ENCODE measurements at regions not wholly inside any gene's neighbourhood (a gene's known extent, or its start where the extent isn't known, plus 50 kb on each side); places are given as distances from the start of the nearest gene placed in this dataset.

DNA sequence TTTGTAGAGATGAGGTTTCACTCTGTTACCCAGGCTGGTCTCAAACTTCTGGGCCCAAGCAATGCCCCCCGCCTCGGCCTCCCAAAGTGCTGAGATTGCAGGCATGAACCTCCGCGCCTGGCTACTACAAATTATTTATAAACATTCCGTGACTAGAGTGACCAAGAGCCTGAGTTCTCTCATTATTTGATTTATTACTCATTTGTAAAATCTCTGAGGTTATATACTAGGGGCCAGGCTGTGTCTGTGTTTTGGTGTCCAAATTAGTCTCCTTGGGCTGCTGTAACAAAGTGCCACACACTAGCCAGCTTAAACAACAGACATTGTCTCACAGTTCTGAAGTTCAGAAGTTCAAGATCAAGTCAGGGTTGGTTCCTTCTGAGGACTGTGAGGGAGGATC, 70.8 kb upstream of the ELAC2 start:
- H3K79me2 ChIP-seq (ENCODE audit: control insufficient read depth in 1 of 2, insufficient read depth in 2 of 2, low read length in 2 of 2) = no peaks in the 10 kb centered on the region
- no peak for DNase-seq (ENCODE audit: low read depth in 1 of 2, low spot score in 2 of 2)
- FAIRE-seq = no peak
- H3K18ac ChIP-seq (ENCODE audit: extremely low read depth, low read length) = no peak overlapping the region
- H3K4me1 ChIP-seq (replicated peaks in 1 of 4; ENCODE audit: control insufficient read depth in 3 of 4, insufficient read depth in 4 of 4, low read length in 3 of 4) = no peaks in the 10 kb centered on the region
- no peak overlapping the region for H3K27ac ChIP-seq (ENCODE audit: low read depth, low read length)
- no peak overlapping the region for H2AK5ac ChIP-seq (ENCODE audit: low read depth, low read length)
- H3K56ac ChIP-seq (replicated peaks; ENCODE audit: insufficient read length, low read depth, low read length) = no peak overlapping the region
- CTCF ChIA-PET (ENCODE audit: partially characterized antibody) = interaction anchor here (1.4 kb wide), 1 partner anchor 10 kb away, joined by 5 read pairs; no protein-coding TSS in a partner anchor
- H3K4me3 ChIP-seq (ENCODE audit: extremely low read depth in 1 of 4, insufficient read depth in 2 of 4, low read depth in 3 of 4, low read length in 4 of 4) = no peak overlapping the region
- H4K20me1 ChIP-seq (replicated peaks in 1 of 2; ENCODE audit: control insufficient read depth in 1 of 2, insufficient read depth in 2 of 2, low read length in 2 of 2) = no peaks in the 10 kb centered on the region
- H2BK5ac ChIP-seq (ENCODE audit: low read depth, low read length) = no peak overlapping the region
- WGBS, 2 experiments (ENCODE audit: extremely low coverage in 1 of 2, insufficient coverage in 1 of 2, insufficient read length in 1 of 2, insufficient replicate concordance in 2 of 2, low coverage in 1 of 2, low lambda C conversion rate in 2 of 2, missing lambda C conversion rate in 1 of 2) = 85% methylated on average over 5 of the region's 5 CpGs; no CpG with 5 or more reads in 1 of the 2 experiments
- no peaks in the 10 kb centered on the region for H3K36me3 ChIP-seq (ENCODE audit: control insufficient read depth in 2 of 4, insufficient read depth in 4 of 4, low read length in 3 of 4)
- no peak overlapping the region for H2BK120ac ChIP-seq (replicated peaks; ENCODE audit: low read depth, low read length)
- no peaks in the 10 kb centered on the region for H3K9me3 ChIP-seq (ENCODE audit: insufficient read depth in 2 of 2, low read depth in 1 of 2, low read length in 1 of 2)
- H3K23me2 ChIP-seq (ENCODE audit: low read depth, low read length) = no peaks in the 10 kb centered on the region
- H3K27me3 ChIP-seq (replicated peaks in 1 of 4; ENCODE audit: control insufficient read depth in 3 of 4, extremely low read depth in 1 of 4, insufficient read depth in 3 of 4, low read length in 3 of 4) = no peaks in the 10 kb centered on the region
- H3K4ac ChIP-seq (replicated peaks; ENCODE audit: insufficient read length, low read depth, low read length) = no peak overlapping the region
- no peak overlapping the region for H3K14ac ChIP-seq (ENCODE audit: insufficient read length)
- no peak overlapping the region for H4K5ac ChIP-seq (ENCODE audit: insufficient read length, low read depth, low read length)
- POLR2A ChIA-PET (ENCODE audit: partially characterized antibody) = no interaction called here
- no peak overlapping the region for H4K91ac ChIP-seq (replicated peaks; ENCODE audit: insufficient read length, low read length)
- no peak overlapping the region for H2AFZ ChIP-seq (ENCODE audit: low read length)
- no peak overlapping the region for H3K9ac ChIP-seq (replicated peaks in 1 of 4; ENCODE audit: extremely low read depth in 1 of 4, low read depth in 3 of 4, low read length in 3 of 4)
- H2BK15ac ChIP-seq (ENCODE audit: low read length) = no peak overlapping the region
- no peak overlapping the region for H3K4me2 ChIP-seq (ENCODE audit: insufficient read depth in 1 of 2, low read depth in 2 of 2, low read length in 2 of 2)
- no peak overlapping the region for H4K8ac ChIP-seq (ENCODE audit: extremely low read depth, insufficient read depth, low read length)
- H2BK20ac ChIP-seq (ENCODE audit: low read length) = no peak overlapping the region
- H3K79me1 ChIP-seq (ENCODE audit: low read depth, low read length) = no peaks in the 10 kb centered on the region
- H2BK12ac ChIP-seq (ENCODE audit: low read depth, low read length) = no peak overlapping the region
- no peak overlapping the region for H3K23ac ChIP-seq (ENCODE audit: insufficient read length)
- TF ChIP-seq KDM1A (IDR thresholded peaks at IDR 0.05; ENCODE audit: borderline replicate concordance, low read length) (no peak), SP4 (IDR thresholded peaks at IDR 0.05; ENCODE audit: low read length) (no peak), POU5F1 (IDR thresholded peaks at IDR 0.05; ENCODE audit: low read depth, low read length) (no peak), JUN (IDR thresholded peaks at IDR 0.05; ENCODE audit: low read depth, low read length) (no peak), EGR1 (IDR thresholded peaks at IDR 0.05; ENCODE audit: borderline replicate concordance, low read depth, low read length) (no peak), SIRT6 (IDR thresholded peaks at IDR 0.05; ENCODE audit: low read length) (no peak), ZNF274 (IDR thresholded peaks at IDR 0.05; ENCODE audit: borderline replicate concordance, extremely low read depth, low read length) (no peak), EZH2 (IDR thresholded peaks at IDR 0.05; ENCODE audit: low read depth, low read length, severe bottlenecking) (no peak), RAD21 (IDR thresholded peaks at IDR 0.05 in 1 of 2, conservative IDR thresholded peaks at IDR 0.05 in 1 of 2; ENCODE audit: low read depth in 2 of 2, low read length in 2 of 2) (no peak), RNF2 (IDR thresholded peaks at IDR 0.05; ENCODE audit: borderline replicate concordance, low read depth, low read length, missing control alignments, poor library complexity, severe bottlenecking) (no peak)
